AG09319 (cell line): ENCODE measurements at regions not wholly inside any gene's neighbourhood (a gene's known extent, or its start where the extent isn't known, plus 50 kb on each side); places are given as distances from the start of the nearest gene placed in this dataset.

Experiments
- DNase-seq: peaks from one replicate; pipeline ENCODE4 v3.0.0-alpha.2; 2010; ENCODE audit warnings: low read depth; ENCODE audit errors: extremely low read depth
- TF ChIP-seq, protein P1 (sequence below): IDR thresholded peaks from 2 replicates; pipeline ENCODE4 v1.5.1; 2011; ENCODE audit warnings: low read depth, mild to moderate bottlenecking, inconsistent platforms, low read length, moderate library complexity

DNA sequence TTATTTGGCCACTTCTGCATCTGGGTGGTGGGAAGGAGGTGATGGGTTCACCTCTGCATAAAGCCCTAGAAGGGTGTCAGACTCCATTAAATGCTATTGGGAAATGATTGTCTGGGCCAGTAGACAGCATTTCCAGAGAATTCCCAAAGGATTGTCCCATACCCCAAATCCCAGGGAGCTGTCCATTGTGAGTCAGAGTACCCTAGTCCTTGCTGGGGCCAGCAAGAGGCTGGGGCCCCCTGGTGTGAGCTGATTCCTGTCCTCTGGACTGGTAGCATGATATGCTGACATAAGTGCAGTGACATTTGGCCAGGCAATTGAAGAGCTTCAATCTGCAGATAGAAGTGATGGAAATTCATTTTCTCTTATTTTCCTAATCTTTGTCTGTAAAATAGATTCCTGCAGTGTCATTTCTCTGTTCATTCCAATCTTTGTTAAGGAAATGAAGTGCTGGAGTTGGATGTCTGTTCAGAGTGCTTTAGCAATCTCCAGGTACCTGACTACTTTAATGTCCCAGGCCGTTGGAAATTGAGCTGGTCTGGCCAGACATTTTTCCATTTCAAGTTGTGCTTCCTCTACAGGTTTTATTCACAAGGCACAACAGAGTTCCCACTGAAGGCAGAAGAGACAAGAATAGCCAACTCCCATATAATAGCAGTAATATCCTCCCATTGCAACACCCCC is 91.2 kb downstream of the RPLP1 start:
- DNase-seq = no peak
- TF ChIP-seq, protein P1, sequence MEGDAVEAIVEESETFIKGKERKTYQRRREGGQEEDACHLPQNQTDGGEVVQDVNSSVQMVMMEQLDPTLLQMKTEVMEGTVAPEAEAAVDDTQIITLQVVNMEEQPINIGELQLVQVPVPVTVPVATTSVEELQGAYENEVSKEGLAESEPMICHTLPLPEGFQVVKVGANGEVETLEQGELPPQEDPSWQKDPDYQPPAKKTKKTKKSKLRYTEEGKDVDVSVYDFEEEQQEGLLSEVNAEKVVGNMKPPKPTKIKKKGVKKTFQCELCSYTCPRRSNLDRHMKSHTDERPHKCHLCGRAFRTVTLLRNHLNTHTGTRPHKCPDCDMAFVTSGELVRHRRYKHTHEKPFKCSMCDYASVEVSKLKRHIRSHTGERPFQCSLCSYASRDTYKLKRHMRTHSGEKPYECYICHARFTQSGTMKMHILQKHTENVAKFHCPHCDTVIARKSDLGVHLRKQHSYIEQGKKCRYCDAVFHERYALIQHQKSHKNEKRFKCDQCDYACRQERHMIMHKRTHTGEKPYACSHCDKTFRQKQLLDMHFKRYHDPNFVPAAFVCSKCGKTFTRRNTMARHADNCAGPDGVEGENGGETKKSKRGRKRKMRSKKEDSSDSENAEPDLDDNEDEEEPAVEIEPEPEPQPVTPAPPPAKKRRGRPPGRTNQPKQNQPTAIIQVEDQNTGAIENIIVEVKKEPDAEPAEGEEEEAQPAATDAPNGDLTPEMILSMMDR = no peak

DNA sequence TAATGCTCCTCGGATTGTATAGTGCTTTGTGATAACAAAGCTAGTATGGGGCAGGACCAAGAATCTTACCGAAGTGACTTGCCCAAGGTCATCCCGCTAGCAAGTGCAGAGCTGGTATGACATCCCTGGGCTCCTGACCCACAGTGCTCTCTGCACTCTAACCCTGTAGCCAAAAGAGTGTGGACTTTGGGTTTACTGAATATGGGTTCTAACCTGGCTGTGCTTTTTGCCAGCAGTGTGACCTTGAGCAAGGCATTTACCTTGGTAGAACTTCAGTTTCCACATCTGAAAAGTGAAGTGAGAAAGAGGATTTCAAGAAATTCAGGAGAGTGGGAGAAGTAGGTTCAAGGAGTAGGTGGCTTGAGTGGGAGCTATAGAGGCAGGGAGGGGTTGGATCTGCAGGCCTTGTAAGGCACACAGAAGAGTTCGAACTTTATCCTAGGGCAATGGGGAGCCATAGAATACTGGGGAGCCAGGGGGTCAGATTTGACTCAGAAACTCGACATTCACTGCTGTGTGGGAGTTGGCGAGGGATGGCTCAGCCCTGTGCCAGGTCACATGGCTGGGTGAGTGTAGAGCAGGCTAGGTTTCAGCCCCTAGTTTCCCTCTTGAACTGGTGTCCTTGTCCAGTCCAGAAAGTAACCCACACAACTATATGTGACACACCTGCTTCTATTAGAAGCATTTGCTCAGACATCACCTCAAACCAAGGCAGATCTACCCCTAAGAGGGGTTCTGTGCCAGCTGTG is 91.9 kb downstream of the RPLP1 start:
- TF ChIP-seq, protein P1 = no peak
- no peak for DNase-seq

DNA sequence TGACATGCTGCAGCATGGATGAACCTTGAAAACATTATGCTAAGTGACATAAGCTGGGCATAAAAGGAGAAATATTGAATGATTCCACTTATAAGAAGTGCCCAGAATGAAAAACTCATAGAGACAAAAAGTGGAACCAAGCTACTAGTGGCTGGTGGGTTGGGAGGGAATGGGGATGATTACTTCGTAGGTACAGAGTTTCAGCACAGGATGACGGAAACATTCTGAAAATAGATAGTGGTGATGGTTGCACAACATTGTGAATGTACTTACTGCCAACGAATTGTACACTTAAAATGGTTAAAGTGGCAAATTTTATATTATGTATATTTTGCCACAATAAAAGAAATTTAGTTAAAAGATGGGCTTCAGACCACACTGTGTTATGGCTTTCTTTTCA is 93.6 kb downstream of the RPLP1 start:
- TF ChIP-seq, protein P1 = no peak
- no peak for DNase-seq

DNA sequence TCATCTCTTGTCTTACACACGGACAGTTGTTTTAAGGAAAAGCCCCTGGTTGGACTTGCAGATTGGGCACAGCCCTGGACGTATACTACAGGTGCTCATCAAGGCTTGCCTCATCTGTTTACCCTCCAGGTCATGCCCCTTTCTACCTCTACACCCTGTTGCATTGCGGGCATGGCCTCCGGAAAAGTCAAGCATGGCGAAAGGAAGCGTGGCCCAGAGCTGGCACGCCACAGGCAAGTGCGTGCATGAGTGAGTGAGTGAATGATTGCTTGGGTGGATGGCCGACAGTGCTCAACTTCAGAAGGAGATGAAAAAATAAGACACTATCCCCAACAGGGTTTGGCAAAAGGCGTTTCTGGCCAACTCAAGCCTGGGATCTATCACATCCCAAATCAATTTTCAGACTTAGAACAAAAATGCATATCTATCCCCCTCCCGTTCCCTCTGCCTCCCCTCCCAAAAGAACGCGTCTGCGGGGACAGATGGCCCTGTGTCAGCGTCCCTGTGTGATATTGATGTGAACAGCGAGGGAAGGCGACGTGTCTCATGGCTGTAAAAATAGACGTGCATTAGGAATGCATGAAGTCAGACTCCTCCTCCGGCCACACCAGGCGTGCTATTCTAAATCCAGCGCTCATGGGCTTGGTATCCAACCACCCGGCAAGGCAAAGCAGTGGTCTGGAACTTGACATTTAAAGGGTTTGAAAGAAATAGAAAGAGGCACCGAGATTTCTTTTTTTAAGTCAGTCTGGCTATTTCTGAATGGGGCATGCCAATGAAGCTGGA is 96.0 kb downstream of the RPLP1 start:
- TF ChIP-seq, protein P1 = no peak
- no peak for DNase-seq

DNA sequence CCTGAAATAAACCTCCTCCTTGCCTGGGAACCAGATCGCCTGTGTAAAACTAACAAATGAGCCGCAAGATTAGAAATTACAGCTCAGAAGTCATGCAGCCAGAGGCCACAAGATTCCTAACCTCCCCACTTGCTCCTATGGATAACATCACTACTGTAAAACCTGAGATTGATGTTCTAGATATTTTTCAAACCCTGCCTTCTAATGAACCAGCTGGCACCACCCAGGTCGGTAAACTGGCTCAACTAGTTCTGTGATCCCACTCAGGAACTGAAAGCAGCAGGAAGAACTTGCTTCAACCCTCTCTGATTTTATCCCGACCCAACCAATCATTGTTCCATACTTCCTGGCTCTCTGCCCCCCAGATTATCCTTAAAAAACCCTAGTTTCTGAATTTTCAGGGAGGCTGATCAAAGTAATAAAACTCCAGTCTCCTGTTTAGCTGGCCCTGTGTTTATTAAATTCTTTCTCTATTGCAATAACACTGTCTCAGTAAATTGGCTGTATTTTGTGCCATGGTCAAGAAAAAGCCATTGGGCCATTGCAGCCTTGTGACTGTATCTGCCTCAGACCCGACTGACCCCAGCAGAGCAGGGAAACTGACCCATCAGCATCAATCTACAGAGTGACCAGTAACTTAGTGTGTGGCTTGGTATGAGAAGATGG is 98.9 kb downstream of the RPLP1 start:
- DNase-seq = no peak
- TF ChIP-seq, protein P1 = no peak

DNA sequence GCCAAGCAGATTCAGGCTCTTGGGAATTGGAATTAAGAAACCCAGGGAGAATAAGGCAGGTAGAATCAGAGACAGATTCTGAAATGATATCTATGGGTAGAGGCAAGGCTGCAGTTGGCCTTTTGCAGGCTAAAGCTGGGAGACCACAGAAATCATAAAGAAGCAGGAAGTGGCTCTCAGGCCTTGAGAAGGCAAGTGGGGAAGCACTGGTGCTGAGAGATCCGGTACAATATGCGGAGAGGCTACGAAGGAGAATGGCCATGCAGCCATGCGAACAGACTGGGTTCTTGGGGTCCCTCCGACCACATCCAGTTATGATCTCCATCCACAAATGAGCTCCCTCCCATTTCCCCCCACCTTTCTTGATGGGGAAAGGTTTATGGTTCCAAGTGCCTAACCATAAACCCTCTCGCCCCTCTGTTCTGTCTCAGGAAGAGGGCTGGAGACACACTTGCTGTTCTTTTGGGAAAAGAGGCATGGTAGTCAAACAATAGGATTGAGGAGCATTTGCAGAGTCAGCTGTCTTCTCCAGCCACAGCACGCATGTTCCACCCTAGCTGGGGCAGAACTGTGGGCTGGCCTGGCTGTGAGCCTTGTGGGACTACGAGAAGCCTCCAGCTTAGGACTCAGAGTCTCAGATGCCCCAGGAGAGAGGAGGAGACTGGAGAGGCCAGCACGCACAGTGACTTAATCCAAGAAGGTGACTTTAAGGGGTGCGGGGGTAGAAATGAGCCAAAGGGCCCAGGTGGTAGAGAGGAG is 99.6 kb downstream of the RPLP1 start:
- TF ChIP-seq, protein P1 = no peak
- no peak for DNase-seq
